Neuronal stem cell (in vitro differentiated cells): ENCODE measurements at regions not wholly inside any gene's neighbourhood (a gene's known extent, or its start where the extent isn't known, plus 50 kb on each side); places are given as distances from the start of the nearest gene placed in this dataset.

Experiments used
- DNase-seq: peaks from one replicate; pipeline ENCODE4 v3.0.0-alpha.2; 2013; ENCODE audit warnings: low spot score
- H2AFZ ChIP-seq: one replicate; pipeline ENCODE4 v1.6.1; 2013; ENCODE audit warnings: mild to moderate bottlenecking, low read length, inconsistent platforms
- H2AK5ac ChIP-seq: 2 replicates; pipeline ENCODE4 v1.6.1; 2013; ENCODE audit warnings: low read depth, mild to moderate bottlenecking, inconsistent platforms, low read length, moderate library complexity, mixed read lengths
- H2BK120ac ChIP-seq: 2 replicates; pipeline ENCODE4 v1.6.1; 2013; ENCODE audit warnings: low read depth, mild to moderate bottlenecking, inconsistent platforms, low read length, moderate library complexity, mixed read lengths
- H2BK12ac ChIP-seq: one replicate; pipeline ENCODE4 v1.6.1; 2013; ENCODE audit warnings: low read length, inconsistent platforms
- H2BK15ac ChIP-seq: 2 replicates; pipeline ENCODE4 v1.6.1; 2013; ENCODE audit warnings: mild to moderate bottlenecking, low read length, inconsistent platforms, mixed read lengths
- H2BK5ac ChIP-seq: one replicate; pipeline ENCODE4 v1.6.1; 2013; ENCODE audit warnings: inconsistent platforms, mild to moderate bottlenecking, low read length, moderate library complexity
- H3K14ac ChIP-seq: one replicate; pipeline ENCODE4 v1.6.1; 2013; ENCODE audit warnings: low read length, inconsistent platforms
- H3K18ac ChIP-seq: 2 replicates; pipeline ENCODE4 v1.6.1; 2013; ENCODE audit warnings: low read length, inconsistent platforms
- H3K23ac ChIP-seq: 2 replicates; pipeline ENCODE4 v1.6.1; 2013; ENCODE audit warnings: low read depth, mild to moderate bottlenecking, mixed read lengths, low read length, inconsistent platforms; ENCODE audit not compliant: poor library complexity
- H3K27ac ChIP-seq: replicated peaks from 3 replicates; pipeline ENCODE4 v1.5.1; 2013; ENCODE audit warnings: low read length, inconsistent platforms
- H3K27me3 ChIP-seq, 3 experiments: 2 replicates each; pipeline ENCODE4 v1.6.1; 2013; ENCODE audit warnings: low read length in 3 of 3, mild to moderate bottlenecking in 2 of 3, inconsistent platforms in 1 of 3, low read depth in 1 of 3, mixed read lengths in 1 of 3, moderate library complexity in 1 of 3; ENCODE audit not compliant: control insufficient read depth in 3 of 3, insufficient read depth in 3 of 3
- H3K36me3 ChIP-seq, 2 donors: replicated peaks in 1 of 2; 2 replicates each; pipeline ENCODE4 v1.6.1; 2013; ENCODE audit warnings: low read length in 2 of 2; ENCODE audit not compliant: control insufficient read depth in 2 of 2, insufficient read depth in 2 of 2
- H3K4ac ChIP-seq: 2 replicates; pipeline ENCODE4 v1.6.1; 2013; ENCODE audit warnings: inconsistent platforms, mild to moderate bottlenecking, low read length, moderate library complexity
- H3K4me1 ChIP-seq, 2 donors: 1 replicate in 1 of 2; 2 replicates in 1 of 2; pipeline ENCODE4 v1.6.1; 2013; ENCODE audit warnings: low read length in 2 of 2, low read depth in 1 of 2; ENCODE audit not compliant: control insufficient read depth in 2 of 2, insufficient read depth in 1 of 2
- H3K4me2 ChIP-seq: one replicate; pipeline ENCODE4 v1.6.1; 2013; ENCODE audit warnings: mild to moderate bottlenecking, low read length, inconsistent platforms; ENCODE audit not compliant: insufficient read depth, poor library complexity, severe bottlenecking
- H3K4me3 ChIP-seq, 2 donors: 2 replicates each; pipeline ENCODE4 v1.5.1; 2013; ENCODE audit warnings: low read length in 2 of 2, mild to moderate bottlenecking in 2 of 2, inconsistent platforms in 1 of 2, moderate library complexity in 1 of 2
- H3K79me1 ChIP-seq: one replicate; pipeline ENCODE4 v1.6.1; 2013; ENCODE audit warnings: low read depth, mild to moderate bottlenecking, inconsistent platforms, low read length, moderate library complexity
- H3K9ac ChIP-seq: one replicate; pipeline ENCODE4 v1.6.1; 2013; ENCODE audit warnings: mild to moderate bottlenecking, low read depth, low read length, inconsistent platforms; ENCODE audit not compliant: poor library complexity
- H3K9me3 ChIP-seq, 2 donors: replicated peaks in 1 of 2; 2 replicates each; pipeline versions ENCODE3 to v1.6.1; 2013; ENCODE audit warnings: low read length in 2 of 2, mild to moderate bottlenecking in 2 of 2, inconsistent platforms in 1 of 2, low read depth in 1 of 2, mixed read lengths in 1 of 2, moderate library complexity in 1 of 2; ENCODE audit not compliant: control insufficient read depth in 2 of 2, insufficient read depth in 1 of 2
- H4K8ac ChIP-seq: one replicate; pipeline ENCODE4 v1.6.1; 2013; ENCODE audit warnings: low read depth, mild to moderate bottlenecking, inconsistent platforms, low read length, moderate library complexity
- H4K91ac ChIP-seq: one replicate; pipeline ENCODE4 v1.6.1; 2013; ENCODE audit warnings: low read length, low read depth, mild to moderate bottlenecking, inconsistent platforms; ENCODE audit not compliant: poor library complexity
- WGBS, 2 donors: extraction: QIAGEN DNeasy Blood & Tissue Kit; methylation state at CpG; one replicate each; pipeline ENCODE4 v1.1.7; 2013; ENCODE audit warnings: missing lambda C conversion rate in 2 of 2, mixed read lengths in 1 of 2; ENCODE audit not compliant: insufficient read length in 2 of 2, insufficient replicate concordance in 1 of 2; ENCODE audit errors: extremely low coverage in 2 of 2; 5-methylcytosine and 5-hydroxymethylcytosine counted together

GRCh38 chrX:74171465-74171864, 132.5 kb upstream of the ZCCHC13 start:
- DNase-seq, result no peak
- H3K27me3 ChIP-seq, result no peaks in the 10 kb centered on the region
- no peak overlapping the region for H2AFZ ChIP-seq
- H3K9me3 ChIP-seq, result peaks cover 2 to 9% of the 10 kb centered on the region in 2 donors
- H3K4ac ChIP-seq, result no peak overlapping the region
- no peak overlapping the region for H2BK120ac ChIP-seq
- WGBS, 2 donors, result no CpG with 5 or more reads among the region's 1 CpG
- no peak overlapping the region for H3K9ac ChIP-seq
- H3K36me3 ChIP-seq, result no peaks in the 10 kb centered on the region
- no peak overlapping the region for H3K27ac ChIP-seq
- no peak overlapping the region for H3K18ac ChIP-seq
- H3K23ac ChIP-seq, result no peak overlapping the region
- H3K4me1 ChIP-seq, result no peaks in the 10 kb centered on the region
- H2AK5ac ChIP-seq, result no peak overlapping the region
- no peaks in the 10 kb centered on the region for H3K79me1 ChIP-seq
- no peak overlapping the region for H2BK15ac ChIP-seq
- H4K91ac ChIP-seq, result no peak overlapping the region
- no peak overlapping the region for H3K14ac ChIP-seq
- no peak overlapping the region for H2BK12ac ChIP-seq
- no peak overlapping the region for H3K4me2 ChIP-seq
- no peak overlapping the region for H3K4me3 ChIP-seq
- no peak overlapping the region for H2BK5ac ChIP-seq
- H4K8ac ChIP-seq, result no peak overlapping the region

GRCh38 chrX:74162199-74162598, 141.8 kb upstream of the ZCCHC13 start:
- no peak overlapping the region for H2BK120ac ChIP-seq
- no peaks in the 10 kb centered on the region for H3K4me1 ChIP-seq
- no peak overlapping the region for H3K23ac ChIP-seq
- no peak overlapping the region for H3K18ac ChIP-seq
- H2AK5ac ChIP-seq, result no peak overlapping the region
- H2AFZ ChIP-seq, result no peak overlapping the region
- H3K27ac ChIP-seq, result no peak overlapping the region
- H3K9me3 ChIP-seq, result peaks cover 0 to 2% of the 10 kb centered on the region in 2 donors
- no peak overlapping the region for H2BK12ac ChIP-seq
- H4K8ac ChIP-seq, result no peak overlapping the region
- H2BK15ac ChIP-seq, result no peak overlapping the region
- H3K4me2 ChIP-seq, result no peak overlapping the region
- WGBS, 2 donors, result no CpG with 5 or more reads among the region's 20 CpGs
- H3K36me3 ChIP-seq, result no peaks in the 10 kb centered on the region
- no peak overlapping the region for H3K14ac ChIP-seq
- no peak for DNase-seq
- no peak overlapping the region for H4K91ac ChIP-seq
- H2BK5ac ChIP-seq, result no peak overlapping the region
- H3K79me1 ChIP-seq, result no peaks in the 10 kb centered on the region
- H3K4ac ChIP-seq, result no peak overlapping the region
- H3K9ac ChIP-seq, result no peak overlapping the region
- H3K4me3 ChIP-seq, result no peak overlapping the region
- no peaks in the 10 kb centered on the region for H3K27me3 ChIP-seq

GRCh38 chrX:74160816-74161215, 143.2 kb upstream of the ZCCHC13 start:
- H3K14ac ChIP-seq, result no peak overlapping the region
- no peak overlapping the region for H3K4ac ChIP-seq
- H2AK5ac ChIP-seq, result no peak overlapping the region
- no peak overlapping the region for H4K91ac ChIP-seq
- no peak for DNase-seq
- H2AFZ ChIP-seq, result no peak overlapping the region
- H3K79me1 ChIP-seq, result no peaks in the 10 kb centered on the region
- no peak overlapping the region for H3K23ac ChIP-seq
- H3K9ac ChIP-seq, result no peak overlapping the region
- no peak overlapping the region for H2BK120ac ChIP-seq
- no peak overlapping the region for H3K4me3 ChIP-seq
- H3K18ac ChIP-seq, result no peak overlapping the region
- no peak overlapping the region for H2BK5ac ChIP-seq
- no CpG with 5 or more reads among the region's 3 CpGs for WGBS, 2 donors
- no peaks in the 10 kb centered on the region for H3K27me3 ChIP-seq
- no peaks in the 10 kb centered on the region for H3K4me1 ChIP-seq
- H3K9me3 ChIP-seq, result peaks cover 0 to 2% of the 10 kb centered on the region in 2 donors
- no peaks in the 10 kb centered on the region for H3K36me3 ChIP-seq
- no peak overlapping the region for H2BK15ac ChIP-seq
- no peak overlapping the region for H4K8ac ChIP-seq
- no peak overlapping the region for H3K4me2 ChIP-seq
- no peak overlapping the region for H2BK12ac ChIP-seq
- H3K27ac ChIP-seq, result no peak overlapping the region

GRCh38 chrX:74160358-74160757, 143.6 kb upstream of the ZCCHC13 start:
- no peak overlapping the region for H3K14ac ChIP-seq
- no peak for DNase-seq
- no peak overlapping the region for H2AFZ ChIP-seq

More at GRCh38 chrX:74160358-74160757, 143.6 kb upstream of the ZCCHC13 start:
- Histone ChIP-seq H3K18ac (no peak overlapping the region), H3K27me3 (peaks cover 0 to under 1% (median 0%) of the 10 kb centered on the region in 3 experiments), H3K9ac (no peak overlapping the region), H4K8ac (no peak overlapping the region), H3K4me2 (no peak overlapping the region), H2BK5ac (no peak overlapping the region), H2BK120ac (no peak overlapping the region), H3K36me3 (no peaks in the 10 kb centered on the region), H2AK5ac (no peak overlapping the region), H3K27ac (no peak overlapping the region), H2BK12ac (no peak overlapping the region), H3K4me1 (no peaks in the 10 kb centered on the region), H3K4me3 (no peak overlapping the region), H3K23ac (no peak overlapping the region), H4K91ac (no peak overlapping the region), H3K79me1 (no peaks in the 10 kb centered on the region), H3K4ac (no peak overlapping the region), H2BK15ac (no peak overlapping the region), H3K9me3 (peaks cover 0 to 2% of the 10 kb centered on the region in 2 donors)
- WGBS, 2 donors, result no CpG with 5 or more reads among the region's 1 CpG
